GM18519 (cell line): ENCODE measurements at regions not wholly inside any gene's neighbourhood (a gene's known extent, or its start where the extent isn't known, plus 50 kb on each side); places are given as distances from the start of the nearest gene placed in this dataset.
"Not testable (repeated sequence)": the region's sequence is repeated elsewhere in the genome, so short reads cannot be mapped to it uniquely, and the experiment has no call there.

Experiments
- ATAC-seq: cut with Tn5 transposase; IDR thresholded peaks from one replicate; pipeline ENCODE4 v1.9.1; 2021; ENCODE audit warnings: mild to moderate bottlenecking, moderate library complexity; ENCODE audit not compliant: unreplicated experiment, low FRiP score

- ATAC-seq = peak; percentile 93
Measured at GRCh38 chr11:81658722-81659121, 1074.9 kb downstream of the FAM181B start.

- no peak for ATAC-seq
Measured at GRCh38 chr11:81655351-81655750, 1078.3 kb downstream of the FAM181B start.

GRCh38 chr11:81647374-81647773 lies 1086.3 kb downstream of the FAM181B start:
- ATAC-seq = no peak

- peak; percentile 92 for ATAC-seq
Measured at GRCh38 chr11:81644239-81644840, 1089.3 kb downstream of the FAM181B start.

- no peak for ATAC-seq
Measured at GRCh38 chr11:81634483-81634882, 1099.2 kb downstream of the FAM181B start.

GRCh38 chr11:81602508-81602907 lies 1131.2 kb downstream of the FAM181B start:
- ATAC-seq = no peak

GRCh38 chr11:81596704-81597103 lies 1137.0 kb downstream of the FAM181B start:
- no peak for ATAC-seq

- ATAC-seq = no peak
Measured at GRCh38 chr11:81585390-81585933, 1148.2 kb downstream of the FAM181B start.

- no peak for ATAC-seq
Measured at GRCh38 chr11:81579339-81579738, 1154.3 kb downstream of the FAM181B start.

GRCh38 chr11:81578571-81578970 lies 1155.1 kb downstream of the FAM181B start:
- no peak for ATAC-seq

GRCh38 chr11:81574301-81574700 lies 1159.4 kb downstream of the FAM181B start:
- ATAC-seq = no peak

- ATAC-seq = no peak
Measured at GRCh38 chr11:81573367-81573766, 1160.3 kb downstream of the FAM181B start.

- no peak for ATAC-seq
Measured at GRCh38 chr11:81570669-81571068, 1163.0 kb downstream of the FAM181B start.

GRCh38 chr11:81569999-81570398 lies 1163.7 kb downstream of the FAM181B start:
- no peak for ATAC-seq

GRCh38 chr11:81568918-81569317 lies 1164.7 kb downstream of the FAM181B start:
- no peak for ATAC-seq

- no peak for ATAC-seq
Measured at GRCh38 chr11:81548123-81548522, 1185.5 kb downstream of the FAM181B start.

- not testable (repeated sequence) for ATAC-seq
Measured at GRCh38 chr11:81539806-81540205, 1193.9 kb downstream of the FAM181B start.

GRCh38 chr11:81515566-81515965 lies 1218.1 kb downstream of the FAM181B start:
- no peak for ATAC-seq

GRCh38 chr11:81497202-81497804 lies 1236.4 kb downstream of the FAM181B start:
- peak; percentile 90 for ATAC-seq

GRCh38 chr11:81496601-81497000 lies 1237.1 kb downstream of the FAM181B start:
- no peak for ATAC-seq

- ATAC-seq = no peak
Measured at GRCh38 chr11:81495699-81496292, 1237.9 kb downstream of the FAM181B start.

- ATAC-seq = no peak
Measured at GRCh38 chr11:81494431-81494830, 1239.2 kb downstream of the FAM181B start.
